ENCODE measurements at regions not wholly inside any gene's neighbourhood (a gene's known extent, or its start where the extent isn't known, plus 50 kb on each side); places are given as distances from the start of the nearest gene placed in this dataset.
A peak's percentile ranks its signal among the peaks of the same experiment; 100 is the strongest.

GRCh38 chr4:166535865-166536264 lies 662.8 kb downstream of the TLL1 start:
- CTCF ChIA-PET (ENCODE audit: partially characterized antibody), result no interaction called here
- peak overlapping the region; percentile 94 for H2AFZ ChIP-seq (ENCODE audit: low read length)

More at GRCh38 chr4:166535865-166536264, 662.8 kb downstream of the TLL1 start:
- Histone ChIP-seq H4K20me1 (replicated peaks in 1 of 2; ENCODE audit: control insufficient read depth in 1 of 2, insufficient read depth in 2 of 2, low read length in 2 of 2) (no peaks in the 10 kb centered on the region), H2BK12ac (ENCODE audit: low read depth, low read length) (no peak overlapping the region), H2BK5ac (ENCODE audit: low read depth, low read length) (no peak overlapping the region), H3K4me3 (ENCODE audit: extremely low read depth in 1 of 4, insufficient read depth in 2 of 4, low read depth in 3 of 4, low read length in 4 of 4) (no peak overlapping the region), H3K56ac (replicated peaks; ENCODE audit: insufficient read length, low read depth, low read length) (no peak overlapping the region), H2BK20ac (ENCODE audit: low read length) (no peak overlapping the region), H4K5ac (ENCODE audit: insufficient read length, low read depth, low read length) (no peak overlapping the region), H2BK120ac (replicated peaks; ENCODE audit: low read depth, low read length) (no peak overlapping the region), H3K4ac (replicated peaks; ENCODE audit: insufficient read length, low read depth, low read length) (no peak overlapping the region), H3K27ac (ENCODE audit: low read depth, low read length) (no peak overlapping the region), H4K91ac (replicated peaks; ENCODE audit: insufficient read length, low read length) (no peak overlapping the region), H3K14ac (ENCODE audit: insufficient read length) (no peak overlapping the region), H3K18ac (ENCODE audit: extremely low read depth, low read length) (no peak overlapping the region), H3K9ac (replicated peaks in 1 of 4; ENCODE audit: extremely low read depth in 1 of 4, low read depth in 3 of 4, low read length in 3 of 4) (no peak overlapping the region), H3K9me3 (ENCODE audit: insufficient read depth in 2 of 2, low read depth in 1 of 2, low read length in 1 of 2) (peaks cover 5 to 8% of the 10 kb centered on the region in 2 experiments; a peak in 3 of 4 replicates), H3K79me1 (ENCODE audit: low read depth, low read length) (no peaks in the 10 kb centered on the region), H2BK15ac (ENCODE audit: low read length) (no peak overlapping the region), H4K8ac (ENCODE audit: extremely low read depth, insufficient read depth, low read length) (no peak overlapping the region), H3K27me3 (replicated peaks in 1 of 4; ENCODE audit: control insufficient read depth in 3 of 4, extremely low read depth in 1 of 4, insufficient read depth in 3 of 4, low read length in 3 of 4) (no peaks in the 10 kb centered on the region), H3K23ac (ENCODE audit: insufficient read length) (no peak overlapping the region), H3K4me1 (replicated peaks in 1 of 4; ENCODE audit: control insufficient read depth in 3 of 4, insufficient read depth in 4 of 4, low read length in 3 of 4) (no peaks in the 10 kb centered on the region; a peak in 1 of 7 replicates), H2AK5ac (ENCODE audit: low read depth, low read length) (no peak overlapping the region), H3K4me2 (ENCODE audit: insufficient read depth in 1 of 2, low read depth in 2 of 2, low read length in 2 of 2) (no peak overlapping the region), H3K79me2 (ENCODE audit: control insufficient read depth in 1 of 2, insufficient read depth in 2 of 2, low read length in 2 of 2) (no peaks in the 10 kb centered on the region), H3K36me3 (ENCODE audit: control insufficient read depth in 2 of 4, insufficient read depth in 4 of 4, low read length in 3 of 4) (no peaks in the 10 kb centered on the region), H3K23me2 (ENCODE audit: low read depth, low read length) (no peaks in the 10 kb centered on the region)
- POLR2A ChIA-PET (ENCODE audit: partially characterized antibody), result no interaction called here
- WGBS, 2 experiments (ENCODE audit: extremely low coverage in 1 of 2, insufficient coverage in 1 of 2, insufficient read length in 1 of 2, insufficient replicate concordance in 2 of 2, low coverage in 1 of 2, low lambda C conversion rate in 2 of 2, missing lambda C conversion rate in 1 of 2), result 92% methylated on average over 7 of the region's 7 CpGs; no CpG with 5 or more reads in 1 of the 2 experiments
- TF ChIP-seq USF2 (IDR thresholded peaks at IDR 0.05; ENCODE audit: low read length) (no peak), JUN (IDR thresholded peaks at IDR 0.05; ENCODE audit: low read depth, low read length) (no peak), ZNF274 (IDR thresholded peaks at IDR 0.05; ENCODE audit: borderline replicate concordance, extremely low read depth, low read length) (no peak), MAX (IDR thresholded peaks at IDR 0.05) (no peak), BACH1 (IDR thresholded peaks at IDR 0.05; ENCODE audit: low read length) (no peak), POLR2AphosphoS5 (IDR thresholded peaks at IDR 0.05; ENCODE audit: low read depth, low read length) (no peak), SUZ12 (IDR thresholded peaks at IDR 0.05; ENCODE audit: low read length) (no peak), CTCF (IDR thresholded peaks at IDR 0.05; ENCODE audit: control extremely low read depth in 1 of 3, insufficient read depth in 1 of 3, low read depth in 1 of 3, low read length in 3 of 3) (no peak)
- DNase-seq (ENCODE audit: low read depth in 1 of 2, low spot score in 2 of 2) (no peak), FAIRE-seq (peak; percentile 42)
